Activated CD4-positive, alpha-beta T cell treated with anti-CD3 and anti-CD28 coated beads for 48 hours (primary cell): ENCODE measurements at regions not wholly inside any gene's neighbourhood (a gene's known extent, or its start where the extent isn't known, plus 50 kb on each side); places are given as distances from the start of the nearest gene placed in this dataset.
"Not testable (repeated sequence)": the region's sequence is repeated elsewhere in the genome, so short reads cannot be mapped to it uniquely, and the experiment has no call there.

Experiments used
- DNase-seq: peaks from one replicate; pipeline ENCODE4 v3.0.0-alpha.2; 2020

- DNase-seq, result no peak
Measured at GRCh38 chr1:104488296-104489015, 738.8 kb downstream of the AMY1C start.

GRCh38 chr1:104526158-104526795 is 776.6 kb downstream of the AMY1C start:
- no peak for DNase-seq

- no peak for DNase-seq
Measured at GRCh38 chr1:104531990-104532389, 782.3 kb downstream of the AMY1C start.

GRCh38 chr1:104574620-104575019 is 824.9 kb downstream of the AMY1C start:
- DNase-seq, result no peak

- DNase-seq, result no peak
Measured at GRCh38 chr1:104592926-104593325, 843.2 kb downstream of the AMY1C start.

GRCh38 chr1:104593413-104594187 is 843.9 kb downstream of the AMY1C start:
- no peak for DNase-seq

GRCh38 chr1:104617474-104617873 is 867.8 kb downstream of the AMY1C start:
- no peak for DNase-seq

GRCh38 chr1:104621221-104621620 is 871.5 kb downstream of the AMY1C start:
- no peak for DNase-seq

GRCh38 chr1:104624538-104624937 is 874.8 kb downstream of the AMY1C start:
- DNase-seq, result no peak

- no peak for DNase-seq
Measured at GRCh38 chr1:104629589-104629988, 879.9 kb downstream of the AMY1C start.

GRCh38 chr1:104630567-104631149 is 881.0 kb downstream of the AMY1C start:
- no peak for DNase-seq

- DNase-seq, result no peak
Measured at GRCh38 chr1:104636581-104636980, 886.9 kb downstream of the AMY1C start.

- no peak for DNase-seq
Measured at GRCh38 chr1:104646233-104646632, 896.5 kb downstream of the AMY1C start.

- no peak for DNase-seq
Measured at GRCh38 chr1:104648269-104648691, 898.6 kb downstream of the AMY1C start.

GRCh38 chr1:104664374-104664773 is 914.7 kb downstream of the AMY1C start:
- DNase-seq, result not testable (repeated sequence)

GRCh38 chr1:104665300-104665699 is 915.6 kb downstream of the AMY1C start:
- DNase-seq, result no peak

GRCh38 chr1:104671684-104672353 is 922.1 kb downstream of the AMY1C start:
- no peak for DNase-seq

GRCh38 chr1:104699433-104699832 is 949.7 kb downstream of the AMY1C start:
- no peak for DNase-seq

- DNase-seq, result no peak
Measured at GRCh38 chr1:104702731-104703130, 953.0 kb downstream of the AMY1C start.

GRCh38 chr1:104706631-104707147 is 957.0 kb downstream of the AMY1C start:
- DNase-seq, result no peak

GRCh38 chr1:104718752-104719151 is 969.1 kb downstream of the AMY1C start:
- DNase-seq, result no peak

GRCh38 chr1:104720741-104721140 is 971.0 kb downstream of the AMY1C start:
- DNase-seq, result no peak

- DNase-seq, result no peak
Measured at GRCh38 chr1:104726917-104727316, 977.2 kb downstream of the AMY1C start.
